HL-60 (cell line): ENCODE measurements at regions not wholly inside any gene's neighbourhood (a gene's known extent, or its start where the extent isn't known, plus 50 kb on each side); places are given as distances from the start of the nearest gene placed in this dataset.

Experiments
- DNase-seq, 2 experiments: peaks; one replicate each; pipeline ENCODE4 v3.0.0-alpha.2; 2010 to 2020; ENCODE audit warnings: low read depth in 1 of 2, low spot score in 1 of 2
- H3K27ac ChIP-seq: fragments of 250-450 bp; sonication (Bioruptor Pico); replicated peaks from 2 replicates; pipeline ENCODE4 v1.5.1; 2020; ENCODE audit warnings: mild to moderate bottlenecking, moderate library complexity
- H3K27me3 ChIP-seq: fragments of 250-450 bp; sonication (Bioruptor Pico); 2 replicates; pipeline ENCODE4 v1.5.1; 2021; ENCODE audit warnings: mild to moderate bottlenecking, moderate library complexity; ENCODE audit not compliant: insufficient read depth, poor library complexity, severe bottlenecking
- H3K4me3 ChIP-seq: replicated peaks from 2 replicates; pipeline ENCODE4 v1.5.1; 2011; ENCODE audit warnings: mild to moderate bottlenecking, control low read depth, low read length; ENCODE audit not compliant: insufficient read depth
- GABPA ChIP-seq: IDR thresholded peaks from 2 replicates; pipeline ENCODE4 v1.6.1; 2012; ENCODE audit warnings: low read depth
- POLR2AphosphoS5 ChIP-seq: IDR thresholded peaks from 2 replicates; pipeline ENCODE4 v1.6.1; 2012; ENCODE audit warnings: low read depth
- SPI1 ChIP-seq: IDR thresholded peaks from 2 replicates; pipeline ENCODE4 v1.6.1; 2012; ENCODE audit warnings: low read depth, mild to moderate bottlenecking, borderline replicate concordance
- TF ChIP-seq, protein P1 (sequence below): IDR thresholded peaks from 2 replicates; pipeline ENCODE4 v1.6.1; 2012; ENCODE audit warnings: low read depth; ENCODE audit not compliant: insufficient replicate concordance
- TF ChIP-seq, protein P2 (sequence below): IDR thresholded peaks from one replicate; pipeline ENCODE4 v1.5.1; 2011; ENCODE audit warnings: low read length, control low read depth, inconsistent platforms; ENCODE audit not compliant: insufficient read depth

GRCh38 chr9:107127608-107128007 lies 155.5 kb upstream of the RAD23B start:
- Histone ChIP-seq H3K27me3 (peaks cover 4% of the 10 kb centered on the region), H3K27ac (no peak overlapping the region), H3K4me3 (no peak overlapping the region)
- peak in 1 of 2 experiments; percentile 2 for DNase-seq
- TF ChIP-seq, protein P1, sequence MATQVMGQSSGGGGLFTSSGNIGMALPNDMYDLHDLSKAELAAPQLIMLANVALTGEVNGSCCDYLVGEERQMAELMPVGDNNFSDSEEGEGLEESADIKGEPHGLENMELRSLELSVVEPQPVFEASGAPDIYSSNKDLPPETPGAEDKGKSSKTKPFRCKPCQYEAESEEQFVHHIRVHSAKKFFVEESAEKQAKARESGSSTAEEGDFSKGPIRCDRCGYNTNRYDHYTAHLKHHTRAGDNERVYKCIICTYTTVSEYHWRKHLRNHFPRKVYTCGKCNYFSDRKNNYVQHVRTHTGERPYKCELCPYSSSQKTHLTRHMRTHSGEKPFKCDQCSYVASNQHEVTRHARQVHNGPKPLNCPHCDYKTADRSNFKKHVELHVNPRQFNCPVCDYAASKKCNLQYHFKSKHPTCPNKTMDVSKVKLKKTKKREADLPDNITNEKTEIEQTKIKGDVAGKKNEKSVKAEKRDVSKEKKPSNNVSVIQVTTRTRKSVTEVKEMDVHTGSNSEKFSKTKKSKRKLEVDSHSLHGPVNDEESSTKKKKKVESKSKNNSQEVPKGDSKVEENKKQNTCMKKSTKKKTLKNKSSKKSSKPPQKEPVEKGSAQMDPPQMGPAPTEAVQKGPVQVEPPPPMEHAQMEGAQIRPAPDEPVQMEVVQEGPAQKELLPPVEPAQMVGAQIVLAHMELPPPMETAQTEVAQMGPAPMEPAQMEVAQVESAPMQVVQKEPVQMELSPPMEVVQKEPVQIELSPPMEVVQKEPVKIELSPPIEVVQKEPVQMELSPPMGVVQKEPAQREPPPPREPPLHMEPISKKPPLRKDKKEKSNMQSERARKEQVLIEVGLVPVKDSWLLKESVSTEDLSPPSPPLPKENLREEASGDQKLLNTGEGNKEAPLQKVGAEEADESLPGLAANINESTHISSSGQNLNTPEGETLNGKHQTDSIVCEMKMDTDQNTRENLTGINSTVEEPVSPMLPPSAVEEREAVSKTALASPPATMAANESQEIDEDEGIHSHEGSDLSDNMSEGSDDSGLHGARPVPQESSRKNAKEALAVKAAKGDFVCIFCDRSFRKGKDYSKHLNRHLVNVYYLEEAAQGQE: peak; percentile 49
- TF ChIP-seq, protein P2, sequence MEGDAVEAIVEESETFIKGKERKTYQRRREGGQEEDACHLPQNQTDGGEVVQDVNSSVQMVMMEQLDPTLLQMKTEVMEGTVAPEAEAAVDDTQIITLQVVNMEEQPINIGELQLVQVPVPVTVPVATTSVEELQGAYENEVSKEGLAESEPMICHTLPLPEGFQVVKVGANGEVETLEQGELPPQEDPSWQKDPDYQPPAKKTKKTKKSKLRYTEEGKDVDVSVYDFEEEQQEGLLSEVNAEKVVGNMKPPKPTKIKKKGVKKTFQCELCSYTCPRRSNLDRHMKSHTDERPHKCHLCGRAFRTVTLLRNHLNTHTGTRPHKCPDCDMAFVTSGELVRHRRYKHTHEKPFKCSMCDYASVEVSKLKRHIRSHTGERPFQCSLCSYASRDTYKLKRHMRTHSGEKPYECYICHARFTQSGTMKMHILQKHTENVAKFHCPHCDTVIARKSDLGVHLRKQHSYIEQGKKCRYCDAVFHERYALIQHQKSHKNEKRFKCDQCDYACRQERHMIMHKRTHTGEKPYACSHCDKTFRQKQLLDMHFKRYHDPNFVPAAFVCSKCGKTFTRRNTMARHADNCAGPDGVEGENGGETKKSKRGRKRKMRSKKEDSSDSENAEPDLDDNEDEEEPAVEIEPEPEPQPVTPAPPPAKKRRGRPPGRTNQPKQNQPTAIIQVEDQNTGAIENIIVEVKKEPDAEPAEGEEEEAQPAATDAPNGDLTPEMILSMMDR: no peak

DNA sequence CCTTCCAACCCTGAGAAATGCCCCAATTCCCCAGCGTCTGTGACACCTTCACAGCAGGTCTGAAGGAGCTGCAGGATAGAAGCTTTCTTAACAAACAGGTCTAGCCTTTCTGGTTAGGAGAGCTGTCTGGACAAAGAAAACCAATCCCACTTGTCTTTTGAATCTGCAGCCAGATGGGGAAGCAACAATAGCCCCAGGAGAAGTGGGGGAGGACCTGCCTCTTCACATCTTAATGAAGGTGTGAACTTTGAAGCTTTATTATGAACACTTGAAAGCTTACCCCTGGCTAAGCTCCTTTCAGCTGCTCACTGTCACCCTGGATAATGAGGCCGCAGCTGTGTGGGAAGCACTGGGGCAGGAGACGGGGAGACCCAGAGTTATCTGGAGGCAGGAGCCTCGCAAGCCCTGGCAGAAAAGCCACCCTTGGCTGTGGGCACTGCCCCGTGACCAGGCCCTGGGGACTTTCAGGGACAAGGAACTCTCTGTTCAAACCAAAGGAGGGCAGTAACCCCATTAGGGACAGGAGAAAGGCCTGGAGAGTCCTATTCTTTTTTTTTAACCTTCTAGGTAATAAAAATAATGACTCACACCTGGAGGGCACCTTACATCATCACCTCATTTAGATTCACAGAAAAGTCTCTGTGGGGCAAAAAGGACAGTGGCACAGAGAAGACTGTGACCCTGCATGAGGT lies 151.8 kb upstream of the RAD23B start:
- no peak overlapping the region for H3K27ac ChIP-seq
- peaks cover 3% of the 10 kb centered on the region for H3K27me3 ChIP-seq
- DNase-seq: no peak
- H3K4me3 ChIP-seq: no peak overlapping the region
- TF ChIP-seq POLR2AphosphoS5 (no peak), GABPA (no peak), SPI1 (no peak)
- TF ChIP-seq, protein P2: no peak
- TF ChIP-seq, protein P1: no peak

DNA sequence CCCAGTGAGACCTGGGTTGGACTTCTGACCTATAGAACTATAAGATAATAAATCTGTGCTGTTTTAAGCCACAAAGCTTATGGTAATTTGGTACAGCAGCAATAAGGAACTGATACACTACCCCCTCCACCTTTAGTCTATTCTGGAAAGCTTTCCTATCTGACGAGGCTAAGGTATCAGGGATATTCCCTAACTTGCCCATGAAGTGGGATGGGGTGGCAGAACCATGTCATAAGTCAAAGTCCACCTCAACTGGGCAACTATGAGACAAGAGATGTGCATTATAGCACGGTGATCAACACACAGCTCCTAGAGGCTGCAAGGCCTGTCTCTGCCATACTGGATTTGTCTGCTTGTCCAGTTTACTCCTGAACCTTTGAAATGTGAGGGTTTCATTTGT lies 146.8 kb upstream of the RAD23B start:
- TF ChIP-seq GABPA (no peak), POLR2AphosphoS5 (no peak), SPI1 (no peak)
- TF ChIP-seq, protein P1: no peak
- TF ChIP-seq, protein P2: no peak
- Histone ChIP-seq H3K27ac (no peak overlapping the region), H3K4me3 (no peak overlapping the region), H3K27me3 (no peaks in the 10 kb centered on the region)
- DNase-seq: no peak
